Neutrophil (primary cell): ENCODE measurements at regions not wholly inside any gene's neighbourhood (a gene's known extent, or its start where the extent isn't known, plus 50 kb on each side); places are given as distances from the start of the nearest gene placed in this dataset.

Experiments used
- H3K27ac ChIP-seq: fragments of 200-600 bp; sonication (generic); 2 replicates; pipeline ENCODE4 v1.5.1; 2016; ENCODE audit warnings: mild to moderate bottlenecking, moderate library complexity
- H3K27me3 ChIP-seq: fragments of 200-600 bp; sonication (generic); 2 replicates; pipeline ENCODE4 v1.6.0; 2016; ENCODE audit warnings: mild to moderate bottlenecking
- H3K36me3 ChIP-seq: fragments of 200-600 bp; sonication (generic); 2 replicates; pipeline ENCODE4 v1.5.1; 2017
- H3K4me1 ChIP-seq, 2 experiments: fragments of 200-600 bp in 1 of 2; sonication (generic) in 1 of 2; 1 replicate in 1 of 2; 2 replicates in 1 of 2; pipeline versions ENCODE4 v1.5.1 to v1.6.1; 2013 to 2016; ENCODE audit warnings: low read depth in 1 of 2, low read length in 1 of 2, mild to moderate bottlenecking in 1 of 2, moderate library complexity in 1 of 2; ENCODE audit not compliant: control insufficient read depth in 1 of 2, insufficient read depth in 1 of 2
- H3K4me3 ChIP-seq, 2 experiments: fragments of 200-600 bp in 1 of 2; sonication (generic) in 1 of 2; 1 replicate in 1 of 2; 2 replicates in 1 of 2; pipeline ENCODE4 v1.5.1; 2013 to 2016; ENCODE audit warnings: low read depth in 1 of 2, low read length in 1 of 2, mild to moderate bottlenecking in 1 of 2, moderate library complexity in 1 of 2
- H3K9me3 ChIP-seq: fragments of 200-600 bp; sonication (generic); 2 replicates; pipeline ENCODE4 v1.5.1; 2016
- TF ChIP-seq, protein P1 (sequence below): fragments of 200-600 bp; sonication (generic); IDR thresholded peaks from 2 replicates; pipeline ENCODE4 v1.5.1; 2016; ENCODE audit warnings: antibody characterized with exemption

DNA sequence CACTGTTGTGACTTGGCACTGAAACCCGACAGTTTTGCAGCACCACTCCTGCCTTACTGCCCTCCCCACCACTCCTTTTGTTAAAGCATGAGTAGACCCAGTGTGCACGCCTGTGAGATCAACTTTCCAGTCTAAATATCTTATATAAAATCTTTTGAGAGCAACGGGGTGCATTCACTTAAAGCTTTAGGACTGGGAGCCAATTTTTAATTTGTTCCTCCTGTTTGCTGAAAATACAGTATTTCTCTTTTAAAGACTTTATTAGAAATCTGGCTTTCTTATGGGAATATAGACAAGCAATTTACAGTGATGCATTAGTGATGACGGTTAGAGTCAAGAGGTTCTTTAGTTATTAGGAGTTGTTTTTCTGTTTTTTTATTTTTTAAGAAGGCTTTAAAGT, 397.5 kb downstream of the TMEM167A start:
- H3K9me3 ChIP-seq: no peaks in the 10 kb centered on the region
- H3K36me3 ChIP-seq: no peaks in the 10 kb centered on the region
- no peaks in the 10 kb centered on the region for H3K4me1 ChIP-seq
- no peak overlapping the region for H3K27ac ChIP-seq
- TF ChIP-seq, protein P1, sequence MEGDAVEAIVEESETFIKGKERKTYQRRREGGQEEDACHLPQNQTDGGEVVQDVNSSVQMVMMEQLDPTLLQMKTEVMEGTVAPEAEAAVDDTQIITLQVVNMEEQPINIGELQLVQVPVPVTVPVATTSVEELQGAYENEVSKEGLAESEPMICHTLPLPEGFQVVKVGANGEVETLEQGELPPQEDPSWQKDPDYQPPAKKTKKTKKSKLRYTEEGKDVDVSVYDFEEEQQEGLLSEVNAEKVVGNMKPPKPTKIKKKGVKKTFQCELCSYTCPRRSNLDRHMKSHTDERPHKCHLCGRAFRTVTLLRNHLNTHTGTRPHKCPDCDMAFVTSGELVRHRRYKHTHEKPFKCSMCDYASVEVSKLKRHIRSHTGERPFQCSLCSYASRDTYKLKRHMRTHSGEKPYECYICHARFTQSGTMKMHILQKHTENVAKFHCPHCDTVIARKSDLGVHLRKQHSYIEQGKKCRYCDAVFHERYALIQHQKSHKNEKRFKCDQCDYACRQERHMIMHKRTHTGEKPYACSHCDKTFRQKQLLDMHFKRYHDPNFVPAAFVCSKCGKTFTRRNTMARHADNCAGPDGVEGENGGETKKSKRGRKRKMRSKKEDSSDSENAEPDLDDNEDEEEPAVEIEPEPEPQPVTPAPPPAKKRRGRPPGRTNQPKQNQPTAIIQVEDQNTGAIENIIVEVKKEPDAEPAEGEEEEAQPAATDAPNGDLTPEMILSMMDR: no peak
- H3K27me3 ChIP-seq: no peaks in the 10 kb centered on the region
- H3K4me3 ChIP-seq: no peak overlapping the region

DNA sequence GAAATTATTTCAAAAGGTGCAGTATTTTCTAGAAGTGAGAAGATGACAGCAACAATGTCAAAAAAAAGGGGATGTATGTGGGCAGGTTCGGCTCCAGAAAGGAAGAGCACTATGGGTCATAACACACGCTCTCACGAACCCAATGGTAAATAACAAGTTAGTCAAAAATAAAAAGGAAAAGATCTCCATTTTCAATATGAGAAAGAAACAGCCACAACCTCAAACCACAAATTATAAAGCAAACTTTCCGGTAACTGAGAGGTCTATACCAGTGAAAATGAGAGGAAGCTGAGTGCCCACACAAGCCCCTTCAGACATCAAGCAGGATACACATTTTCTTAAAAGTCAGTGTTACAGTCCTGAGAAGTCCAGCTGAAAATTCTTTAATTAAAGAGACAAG, 398.5 kb upstream of the RPS23 start:
- Histone ChIP-seq H3K4me3 (no peak overlapping the region), H3K36me3 (no peaks in the 10 kb centered on the region), H3K27ac (no peak overlapping the region), H3K27me3 (no peaks in the 10 kb centered on the region), H3K9me3 (no peaks in the 10 kb centered on the region), H3K4me1 (no peaks in the 10 kb centered on the region)
- TF ChIP-seq, protein P1: no peak

DNA sequence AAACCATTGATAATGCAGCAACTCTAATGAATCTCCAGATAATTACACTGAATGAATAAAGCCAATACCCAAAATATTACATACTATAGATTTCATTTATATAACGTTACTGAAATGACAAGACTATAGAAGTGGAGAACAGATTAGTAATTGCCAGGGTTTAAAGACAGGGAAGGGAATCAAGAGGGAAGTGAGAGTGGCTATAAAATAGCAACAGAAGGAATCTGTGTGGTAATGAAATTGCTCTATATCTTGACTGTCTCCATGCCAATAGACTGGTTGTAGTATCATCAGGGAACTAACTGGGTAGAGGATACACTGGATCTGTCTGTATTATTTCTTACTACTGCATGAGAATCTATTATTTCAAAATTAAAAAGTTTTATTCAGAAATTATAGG, 396.5 kb upstream of the RPS23 start:
- Histone ChIP-seq H3K4me1 (no peaks in the 10 kb centered on the region), H3K9me3 (no peaks in the 10 kb centered on the region), H3K27me3 (no peaks in the 10 kb centered on the region), H3K27ac (no peak overlapping the region), H3K36me3 (no peaks in the 10 kb centered on the region), H3K4me3 (no peak overlapping the region)
- TF ChIP-seq, protein P1: no peak

DNA sequence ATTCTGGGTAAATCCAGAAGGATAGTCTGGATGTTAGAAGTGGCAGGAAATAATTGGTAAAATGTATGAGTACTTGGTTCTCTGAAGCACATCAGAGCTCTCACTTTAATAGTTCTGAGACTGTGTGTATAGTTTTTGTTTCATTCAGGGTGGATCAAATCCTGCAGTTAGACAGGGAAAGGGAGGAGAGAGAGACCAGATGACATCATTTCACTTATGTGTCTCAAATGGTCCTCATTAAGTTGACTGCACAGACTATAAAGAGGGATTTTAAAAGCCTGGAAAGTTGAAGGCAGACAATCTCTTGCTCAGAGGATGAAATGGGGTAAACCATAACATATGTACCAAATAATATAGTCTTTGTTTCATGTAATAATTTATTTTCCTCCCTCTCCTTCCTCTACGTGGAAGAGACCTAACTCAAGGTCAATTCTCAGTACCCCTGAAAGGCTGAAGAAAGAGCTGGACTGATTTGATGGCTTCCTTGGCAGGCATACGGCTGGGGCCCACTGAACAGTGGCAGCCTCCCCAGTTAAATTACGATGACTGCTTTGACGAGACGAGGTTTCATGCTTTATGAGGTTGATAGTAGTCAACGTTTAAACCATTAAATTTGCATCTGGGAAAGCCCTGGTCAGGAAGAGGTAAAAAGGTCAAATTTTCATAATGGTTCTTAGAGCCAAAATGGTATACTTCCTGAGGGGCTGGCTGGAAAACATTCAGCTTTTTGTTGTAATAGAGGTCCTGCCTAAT, 395.1 kb upstream of the RPS23 start:
- Histone ChIP-seq H3K4me3 (no peak overlapping the region), H3K9me3 (no peaks in the 10 kb centered on the region), H3K27me3 (no peaks in the 10 kb centered on the region), H3K4me1 (no peaks in the 10 kb centered on the region), H3K36me3 (no peaks in the 10 kb centered on the region), H3K27ac (no peak overlapping the region)
- TF ChIP-seq, protein P1: no peak

DNA sequence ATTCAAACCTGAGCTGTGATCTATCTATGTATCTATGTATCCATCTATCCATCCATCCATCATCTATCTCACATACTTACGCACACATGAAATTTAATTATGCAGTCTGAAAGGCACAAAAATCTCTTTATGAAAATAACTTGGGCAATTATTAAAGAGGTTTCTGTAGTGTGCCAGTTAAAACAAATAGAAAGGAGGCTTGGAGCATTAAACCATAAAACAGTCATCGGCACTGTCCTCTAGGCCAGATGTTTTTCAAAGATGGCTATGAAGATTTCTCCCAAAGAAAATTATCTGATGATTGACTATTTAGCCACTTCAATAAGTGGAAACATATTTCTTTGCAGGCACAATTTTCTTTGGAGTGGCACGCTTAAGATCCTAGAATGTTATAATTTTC, 392.5 kb upstream of the RPS23 start:
- TF ChIP-seq, protein P1: no peak
- no peaks in the 10 kb centered on the region for H3K36me3 ChIP-seq
- no peaks in the 10 kb centered on the region for H3K4me1 ChIP-seq
- H3K27me3 ChIP-seq: no peaks in the 10 kb centered on the region
- H3K9me3 ChIP-seq: no peaks in the 10 kb centered on the region
- no peak overlapping the region for H3K27ac ChIP-seq
- H3K4me3 ChIP-seq: no peak overlapping the region
